ENCODE measurements at regions not wholly inside any gene's neighbourhood (a gene's known extent, or its start where the extent isn't known, plus 50 kb on each side); places are given as distances from the start of the nearest gene placed in this dataset.
"Not testable (repeated sequence)": the region's sequence is repeated elsewhere in the genome, so short reads cannot be mapped to it uniquely, and the experiment has no call there.

DNA sequence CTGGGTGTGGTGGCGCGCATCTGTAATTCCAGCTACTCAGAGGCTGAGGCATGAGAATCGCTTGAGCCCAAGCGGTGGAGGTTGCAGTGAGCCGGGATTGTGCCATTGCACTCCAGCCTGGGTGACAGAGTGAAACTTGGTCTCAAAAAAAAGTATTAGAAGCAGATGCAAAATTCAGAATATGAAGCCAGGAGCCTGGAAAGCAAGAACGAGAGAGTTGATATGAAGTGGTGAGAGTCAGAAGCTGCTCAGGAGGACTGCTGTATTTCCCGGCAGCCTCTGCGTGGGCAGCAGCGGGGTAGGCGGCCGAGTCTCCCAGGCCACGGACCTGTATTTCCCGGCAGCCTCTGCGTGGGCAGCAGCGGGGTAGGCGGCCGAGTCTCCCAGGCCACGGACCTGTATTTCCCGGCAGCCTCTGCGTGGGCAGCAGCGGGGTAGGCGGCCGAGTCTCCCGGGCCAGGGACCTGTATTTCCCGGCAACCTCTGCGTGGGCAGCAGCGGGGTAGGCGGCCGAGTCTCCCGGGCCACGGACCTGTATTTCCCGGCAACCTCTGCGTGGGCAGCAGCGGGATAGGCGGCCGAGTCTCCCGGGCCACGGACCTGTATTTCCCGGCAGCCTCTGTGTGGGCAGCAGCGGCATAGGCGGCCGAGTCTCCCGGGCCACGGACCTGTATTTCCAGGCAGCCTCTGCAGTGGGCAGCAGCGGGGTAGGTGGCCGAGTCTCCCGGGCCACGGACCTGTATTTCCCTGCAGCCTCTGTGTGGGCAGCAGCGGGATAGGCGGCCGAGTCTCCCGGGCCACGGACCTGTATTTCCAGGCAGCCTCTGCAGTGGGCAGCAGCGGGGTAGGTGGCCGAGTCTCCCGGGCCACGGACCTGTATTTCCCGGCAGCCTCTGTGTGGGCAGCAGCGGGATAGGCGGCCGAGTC is 145.2 kb upstream of the PITRM1 start:
- WGBS, 3 donors: 93 to 97% (median 95%) methylated on average over 25 to 48 of the region's 61 CpGs
- not testable (repeated sequence) for H3K27ac ChIP-seq (ENCODE audit: low read depth, low read length)

DNA sequence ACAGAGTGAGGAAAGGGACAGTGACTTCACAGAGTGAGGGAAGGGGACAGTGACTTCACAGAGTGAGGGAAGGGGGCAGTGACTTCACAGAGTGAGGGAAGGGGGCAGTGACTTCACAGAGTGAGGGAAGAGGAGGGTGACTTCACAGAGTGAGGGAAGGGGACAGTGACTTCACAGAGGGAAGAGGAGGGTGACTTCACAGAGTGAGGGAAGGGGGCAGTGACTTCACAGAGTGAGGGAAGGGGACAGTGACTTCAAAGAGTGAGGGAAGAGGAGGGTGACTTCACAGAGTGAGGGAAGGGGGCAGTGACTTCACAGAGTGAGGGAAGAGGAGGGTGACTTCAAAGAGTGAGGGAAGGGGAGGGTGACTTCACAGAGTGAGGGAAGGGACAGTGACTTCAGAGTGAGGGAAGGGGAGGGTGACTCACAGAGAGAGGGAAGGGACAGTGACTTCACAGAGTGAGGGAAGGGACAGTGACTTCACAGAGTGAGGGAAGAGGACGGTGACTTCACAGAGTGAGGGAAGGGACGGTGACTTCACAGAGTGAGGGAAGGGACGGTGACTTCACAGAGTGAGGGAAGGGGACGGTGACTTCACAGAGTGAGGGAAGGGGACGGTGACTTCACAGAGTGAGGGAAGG is 142.0 kb upstream of the PITRM1 start:
- not testable (repeated sequence) for H3K27ac ChIP-seq (ENCODE audit: low read depth, low read length)
- WGBS, 3 donors: 50 to 76% (median 73%) methylated on average over 1 to 5 of the region's 5 CpGs

DNA sequence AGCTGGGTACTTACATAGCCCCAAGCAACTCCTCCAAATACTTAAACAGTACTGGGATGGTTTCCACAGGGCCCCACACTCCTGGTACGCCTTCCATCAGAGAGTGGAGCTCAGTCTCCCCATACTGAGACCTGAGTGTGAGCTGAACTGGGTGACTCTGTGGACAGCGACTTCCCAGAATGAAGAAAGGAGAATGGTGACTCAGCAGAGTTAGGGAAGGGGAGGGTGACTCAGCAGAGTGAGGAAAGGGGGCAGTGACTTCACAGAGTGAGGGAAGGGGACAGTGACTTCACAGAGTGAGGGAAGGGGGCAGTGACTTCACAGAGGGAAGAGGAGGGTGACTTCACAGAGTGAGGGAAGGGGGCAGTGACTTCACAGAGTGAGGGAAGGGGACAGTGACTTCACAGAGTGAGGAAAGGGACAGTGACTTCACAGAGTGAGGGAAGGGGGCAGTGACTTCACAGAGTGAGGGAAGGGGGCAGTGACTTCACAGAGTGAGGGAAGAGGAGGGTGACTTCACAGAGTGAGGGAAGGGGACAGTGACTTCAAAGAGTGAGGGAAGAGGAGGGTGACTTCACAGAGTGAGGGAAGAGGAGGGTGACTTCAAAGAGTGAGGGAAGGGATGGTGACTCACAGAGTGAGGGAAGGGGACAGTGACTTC is 141.3 kb upstream of the PITRM1 start:
- not testable (repeated sequence) for H3K27ac ChIP-seq (ENCODE audit: low read depth, low read length)
- WGBS, 3 donors: 51 to 57% (median 51%) methylated on average over 2 of the region's 2 CpGs

DNA sequence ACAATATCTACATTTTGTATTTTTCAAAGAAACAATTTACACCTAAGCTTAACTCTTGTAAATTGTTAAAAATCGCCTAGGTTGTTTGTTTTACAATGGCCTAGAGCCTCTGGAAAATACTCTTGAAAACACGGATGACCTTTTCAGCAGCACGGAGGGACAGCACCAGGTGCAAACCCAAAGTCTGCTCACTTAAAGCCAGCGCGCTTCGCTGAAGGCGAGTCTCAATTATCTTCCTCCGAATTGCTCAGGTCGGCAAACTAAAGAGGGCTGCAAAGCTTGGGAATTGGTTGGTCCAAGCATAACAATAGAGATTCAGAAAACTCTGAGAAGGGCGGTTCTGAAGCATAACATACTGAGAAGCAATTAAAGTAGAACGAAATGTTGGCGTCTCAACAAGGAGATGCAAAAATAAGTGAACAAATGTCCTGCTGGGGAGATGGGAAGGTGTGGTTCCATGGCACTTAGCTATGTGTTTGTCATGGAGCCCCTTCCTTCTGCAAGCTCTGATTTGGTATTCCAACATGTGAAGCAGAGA is 139.9 kb upstream of the PITRM1 start:
- H3K27ac ChIP-seq (ENCODE audit: low read depth, low read length): no peak overlapping the region
- WGBS, 3 donors: 69 to 85% (median 82%) methylated on average over 12 of the region's 12 CpGs

DNA sequence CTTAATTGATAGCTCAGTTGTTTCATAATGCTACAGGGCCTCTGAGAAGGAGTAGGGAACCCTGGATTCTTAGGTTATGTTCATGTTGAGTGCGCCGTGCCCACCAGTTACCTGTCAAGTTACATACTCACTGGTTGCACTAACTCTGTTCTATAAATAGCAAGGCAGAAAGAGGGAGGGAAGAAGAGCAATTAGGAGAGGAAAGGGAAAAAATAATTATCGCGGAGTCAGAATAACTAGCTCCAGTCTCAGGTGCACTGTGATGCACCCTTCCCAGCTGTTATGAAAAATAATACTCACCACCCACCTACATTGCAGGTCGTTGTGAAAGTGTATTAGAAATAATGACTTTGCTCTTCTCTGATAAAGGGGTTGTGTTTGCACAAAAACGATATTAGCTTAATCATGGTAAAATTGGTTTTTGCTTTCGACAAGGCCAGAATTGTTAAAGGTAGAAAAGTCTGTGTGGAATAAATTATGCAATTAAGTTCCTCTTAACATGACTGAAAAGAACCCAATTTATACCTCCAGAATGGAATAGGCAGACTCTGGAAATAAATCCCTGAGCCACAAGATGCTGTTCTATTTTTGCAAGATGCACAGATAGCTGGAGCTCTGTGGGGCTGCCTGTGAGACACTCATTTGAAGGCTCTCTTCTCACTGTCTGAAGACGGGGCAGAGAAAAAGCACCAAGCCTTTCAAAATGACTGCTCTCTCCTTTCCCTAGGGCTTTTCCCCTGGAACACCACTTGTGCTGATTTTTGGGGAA is 137.6 kb upstream of the PITRM1 start:
- 54 to 76% (median 75%) methylated on average over 8 of the region's 8 CpGs for WGBS, 3 donors
- no peak overlapping the region for H3K27ac ChIP-seq (ENCODE audit: low read depth, low read length)

DNA sequence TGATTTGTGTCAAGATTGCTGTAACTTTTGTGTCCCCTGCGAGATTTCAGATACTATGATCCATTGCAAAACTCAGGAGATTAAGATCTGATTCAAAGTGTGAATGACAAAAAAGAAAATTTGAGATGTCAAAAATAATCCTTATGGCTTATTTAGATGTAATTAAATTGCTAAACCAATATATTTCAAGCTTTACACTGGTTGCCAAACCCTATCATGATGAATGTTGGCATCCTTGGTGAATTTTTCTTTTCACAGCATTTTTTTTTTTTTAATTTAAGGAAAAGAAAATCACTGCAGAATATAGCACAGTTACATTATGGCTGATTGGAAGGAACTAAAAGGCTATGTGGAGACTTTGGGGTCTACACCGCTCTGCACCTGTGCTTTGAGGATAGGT is 133.5 kb upstream of the PITRM1 start:
- 82 to 96% (median 94%) methylated on average over 2 of the region's 2 CpGs for WGBS, 3 donors
- no peak overlapping the region for H3K27ac ChIP-seq (ENCODE audit: low read depth, low read length)

DNA sequence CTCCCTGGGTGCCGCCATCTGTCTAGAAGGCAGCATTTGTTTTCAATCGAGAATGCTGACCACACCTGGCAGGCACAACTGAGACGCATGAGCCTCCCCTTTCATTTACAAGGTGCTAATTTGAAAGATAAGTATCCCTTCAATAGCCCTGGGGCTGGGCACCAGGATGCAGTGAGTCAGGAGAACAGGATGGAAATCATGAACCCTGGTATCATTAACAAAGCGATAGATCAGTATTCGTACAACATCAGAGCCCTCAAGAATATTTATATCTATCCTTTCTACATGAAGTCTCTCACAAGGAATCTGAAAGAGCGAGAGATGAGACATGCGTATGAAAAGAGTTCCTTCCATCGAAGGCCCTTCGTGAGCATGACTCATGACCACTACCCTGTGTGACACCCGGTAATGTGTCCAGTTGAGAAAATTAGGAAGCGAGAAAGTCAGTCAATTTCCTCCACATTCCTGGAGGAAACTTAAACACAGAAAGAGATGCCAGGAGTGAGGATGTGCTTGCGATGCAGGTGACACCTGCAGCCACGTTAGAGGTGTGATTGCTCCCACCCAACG is 123.1 kb upstream of the PITRM1 start:
- H3K27ac ChIP-seq (ENCODE audit: low read depth, low read length): no peak overlapping the region
- 82 to 88% (median 83%) methylated on average over 14 of the region's 14 CpGs for WGBS, 3 donors

DNA sequence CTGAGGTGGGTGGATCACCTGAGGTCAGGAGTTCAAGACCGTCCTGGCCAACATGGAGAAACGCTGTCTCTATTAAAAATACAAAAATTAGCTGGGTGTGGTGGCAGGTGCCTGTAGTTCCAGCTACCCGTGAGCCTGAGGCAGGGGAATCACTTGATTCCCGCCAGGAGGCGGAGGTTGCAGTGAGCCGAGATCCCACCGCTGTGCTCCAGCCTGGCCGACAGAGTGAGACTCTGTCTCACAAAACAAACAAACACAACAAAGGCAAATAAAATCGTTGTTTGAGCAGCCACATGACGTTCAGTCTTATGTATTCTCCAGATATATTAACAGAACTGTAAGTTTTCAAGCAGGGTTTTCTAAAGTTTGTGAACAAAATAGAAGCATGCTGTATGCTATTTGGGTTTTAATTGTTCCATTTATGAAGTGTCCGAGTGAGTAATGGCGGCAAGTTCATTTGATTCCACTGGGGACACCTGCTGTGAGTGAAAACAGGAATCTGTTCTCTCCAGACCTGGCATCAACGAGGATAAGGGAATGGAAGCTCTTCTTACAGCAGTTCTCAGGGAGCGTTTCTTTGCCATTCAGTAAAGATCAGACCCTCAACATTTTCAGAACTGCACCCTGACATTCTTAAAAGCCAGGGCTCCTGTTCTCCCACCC is 122.5 kb upstream of the PITRM1 start:
- WGBS, 3 donors: 49 to 91% (median 85%) methylated on average over 14 of the region's 14 CpGs
- H3K27ac ChIP-seq (ENCODE audit: low read depth, low read length): no peak overlapping the region

- H3K27ac ChIP-seq (ENCODE audit: low read depth, low read length): no peak overlapping the region
- 77 to 88% (median 83%) methylated on average over 19 of the region's 19 CpGs for WGBS, 3 donors
Measured at GRCh38 chr10:3293581-3294431, 121.2 kb upstream of the PITRM1 start.

GRCh38 chr10:3292636-3293035 is 120.1 kb upstream of the PITRM1 start:
- no peak overlapping the region for H3K27ac ChIP-seq (ENCODE audit: low read depth, low read length)
- WGBS, 3 donors: 80 to 87% (median 81%) methylated on average over 8 of the region's 8 CpGs

DNA sequence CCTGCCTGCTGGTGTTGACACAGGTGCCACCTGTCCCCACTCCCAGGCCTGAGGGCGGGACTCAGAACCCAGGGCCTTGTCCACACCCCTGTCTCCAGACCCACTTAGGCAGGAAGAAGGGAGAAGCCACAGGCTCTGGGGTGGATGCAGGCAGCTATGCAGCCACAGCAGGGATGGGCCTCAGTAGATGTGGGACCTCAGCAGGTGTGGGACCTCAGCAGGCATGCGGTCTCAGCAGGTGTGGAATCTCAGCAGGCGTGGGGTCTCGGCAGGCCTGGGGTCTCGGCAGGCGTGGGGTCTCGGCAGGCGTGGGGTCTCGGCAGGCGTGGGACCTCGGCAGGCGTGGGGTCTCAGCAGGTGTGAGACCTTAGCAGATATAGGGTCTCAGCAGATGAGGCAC is 118.0 kb upstream of the PITRM1 start:
- no peak overlapping the region for H3K27ac ChIP-seq (ENCODE audit: low read depth, low read length)
- 70 to 75% (median 71%) methylated on average over 12 of the region's 12 CpGs for WGBS, 3 donors

GRCh38 chr10:3287572-3288445 is 115.2 kb upstream of the PITRM1 start:
- WGBS, 3 donors: 81 to 89% (median 87%) methylated on average over 41 to 42 of the region's 42 CpGs
- H3K27ac ChIP-seq (ENCODE audit: low read depth, low read length): no peak overlapping the region

DNA sequence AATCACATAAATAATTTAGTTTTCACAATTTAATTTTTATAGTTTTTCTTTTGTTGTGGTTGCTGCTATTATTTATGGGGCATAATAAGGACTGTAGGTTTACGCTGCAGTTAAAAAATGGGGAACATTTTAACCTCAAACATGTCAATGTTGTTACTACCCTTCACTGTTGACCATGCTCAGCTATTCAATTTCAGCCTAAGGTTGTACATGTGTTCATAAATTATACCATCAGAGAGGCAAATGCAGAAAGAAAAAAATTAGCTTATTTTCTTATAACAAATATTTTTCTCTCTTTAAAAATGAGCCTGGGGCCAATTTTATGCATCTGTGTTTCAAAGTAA is 110.1 kb upstream of the PITRM1 start:
- WGBS, 3 donors: 82 to 92% (median 83%) methylated on average over 1 of the region's 1 CpG

GRCh38 chr10:3281941-3282673 is 109.5 kb upstream of the PITRM1 start:
- WGBS, 3 donors: 61 to 74% (median 63%) methylated on average over 7 of the region's 7 CpGs
- no peak overlapping the region for H3K27ac ChIP-seq (ENCODE audit: low read depth, low read length)

More for the DNA sequence above, 110.1 kb upstream of the PITRM1 start:
- H3K27ac ChIP-seq (ENCODE audit: low read depth, low read length): no peak overlapping the region

- 45 to 64% (median 46%) methylated on average over 2 of the region's 2 CpGs for WGBS, 3 donors
- H3K27ac ChIP-seq (ENCODE audit: low read depth, low read length): no peak overlapping the region
Measured at GRCh38 chr10:3278771-3279170, 106.2 kb upstream of the PITRM1 start.

Measured in adipose tissue (tissue), 3 donors.